ENCODE measurements at regions not wholly inside any gene's neighbourhood (a gene's known extent, or its start where the extent isn't known, plus 50 kb on each side); places are given as distances from the start of the nearest gene placed in this dataset.

- TF ChIP-seq EZH2phosphoT487 (IDR thresholded peaks at IDR 0.05; ENCODE audit: insufficient read depth, low read depth) (no peak), EZH2 (IDR thresholded peaks at IDR 0.05; ENCODE audit: insufficient read depth, poor library complexity, severe bottlenecking) (no peak)
These were observed 53.0 kb upstream of the HGF start for GRCh38 chr7:81822811-81823210.
